LoVo (cell line): ENCODE measurements at regions not wholly inside any gene's neighbourhood (a gene's known extent, or its start where the extent isn't known, plus 50 kb on each side); places are given as distances from the start of the nearest gene placed in this dataset.
"Not testable (repeated sequence)": the region's sequence is repeated elsewhere in the genome, so short reads cannot be mapped to it uniquely, and the experiment has no call there.

Experiments used
- DNase-seq: peaks from one replicate; pipeline ENCODE4 v3.0.0-alpha.2; 2016; ENCODE audit warnings: low spot score

GRCh38 chr17:445839-446238 lies 93.2 kb upstream of the RPH3AL start, which contains the start of gene RFLNB:
Gene RFLNB (minus strand): TSS chr17:445939.
- not testable (repeated sequence) for DNase-seq

GRCh38 chr17:444879-445454 lies 92.4 kb upstream of the RPH3AL start:
- DNase-seq: no peak

DNA sequence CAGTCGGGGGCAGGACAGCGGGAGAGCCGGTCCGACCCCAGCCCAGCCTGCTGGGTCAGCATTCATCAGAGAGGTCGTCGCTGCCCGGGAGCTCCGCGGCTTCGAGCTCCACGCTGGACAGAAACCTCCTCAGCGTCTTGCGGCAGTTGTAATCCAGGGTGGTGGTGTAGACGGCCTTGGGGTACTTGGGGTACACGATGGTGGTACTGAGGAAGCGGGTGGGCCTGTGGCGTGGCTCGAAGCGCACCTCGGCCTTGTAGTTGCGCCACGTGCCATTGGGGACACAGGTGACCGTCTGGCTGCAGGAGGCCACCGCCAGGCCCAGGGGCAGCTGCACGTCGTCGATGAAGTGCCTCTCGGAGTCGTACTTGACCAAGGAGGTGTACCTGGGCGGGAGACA lies 90.5 kb upstream of the RPH3AL start:
- DNase-seq: no peak

DNA sequence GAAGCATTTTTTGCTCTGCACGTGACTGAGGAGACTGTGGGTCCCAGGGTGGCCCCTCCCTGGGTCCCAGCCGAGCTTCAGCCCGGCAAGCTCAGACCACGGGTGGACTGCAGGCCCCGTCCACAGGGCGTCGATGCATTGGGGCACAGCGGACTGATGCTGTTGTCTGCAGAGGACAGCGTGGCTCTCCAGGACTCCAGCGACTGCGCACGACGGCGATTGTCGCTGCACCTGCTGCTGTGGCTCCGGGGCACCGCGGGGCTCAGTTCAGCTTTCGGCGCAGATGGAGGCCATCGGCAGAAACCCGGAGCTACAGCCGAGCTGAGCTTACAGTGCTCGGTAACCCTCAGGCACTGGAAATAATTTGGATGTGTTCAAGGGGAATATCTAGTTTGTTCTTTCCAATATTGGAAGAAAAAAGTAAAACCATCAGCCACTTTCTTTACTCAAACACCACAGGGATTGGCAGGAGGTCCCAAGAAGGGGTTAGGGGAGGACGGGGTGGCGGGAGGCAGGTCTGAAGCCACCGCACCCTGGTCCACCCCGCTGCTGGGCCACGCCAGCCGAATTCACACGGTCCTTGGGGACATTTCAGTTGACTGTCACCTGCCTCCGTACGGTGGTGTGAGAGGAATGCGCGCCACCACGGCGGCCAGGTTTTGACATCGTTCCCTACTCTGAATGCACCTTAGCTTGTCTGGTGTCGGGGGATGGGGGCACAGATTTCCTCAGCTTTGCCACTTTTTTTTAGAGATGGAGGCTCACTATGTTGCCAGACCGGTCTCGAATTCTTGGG lies 88.7 kb upstream of the RPH3AL start:
- DNase-seq: no peak

GRCh38 chr17:438191-438590 lies 85.6 kb upstream of the RPH3AL start:
- no peak for DNase-seq

GRCh38 chr17:437545-437944 lies 84.9 kb upstream of the RPH3AL start:
- no peak for DNase-seq

DNA sequence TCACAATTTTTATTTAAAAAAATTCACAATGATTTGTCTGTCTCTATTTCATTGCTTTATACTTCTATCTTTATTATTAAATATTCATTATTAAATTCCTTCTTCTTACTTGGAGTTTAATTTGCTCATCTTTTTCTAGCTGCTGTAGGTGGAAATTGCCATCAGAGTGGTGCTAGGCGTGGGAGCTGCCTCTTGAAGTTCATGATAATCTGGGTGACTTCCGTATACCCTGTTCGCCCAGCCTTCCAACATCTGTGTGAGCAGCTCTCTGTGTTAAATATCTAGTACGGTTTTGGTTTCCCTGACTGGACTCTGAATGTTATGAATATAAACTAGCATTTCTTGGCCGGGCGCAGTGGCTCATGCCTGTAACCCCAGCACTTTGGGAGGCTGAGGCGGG lies 84.0 kb upstream of the RPH3AL start:
- no peak for DNase-seq

- DNase-seq: not testable (repeated sequence)
These were observed 79.9 kb upstream of the RPH3AL start for GRCh38 chr17:432471-432870.

GRCh38 chr17:431494-431893 lies 78.9 kb upstream of the RPH3AL start:
- DNase-seq: no peak

- DNase-seq: no peak
These were observed 77.0 kb upstream of the RPH3AL start for GRCh38 chr17:429589-429988.

- DNase-seq: no peak
These were observed 75.8 kb upstream of the RPH3AL start for GRCh38 chr17:428414-428813.

- no peak for DNase-seq
These were observed 75.3 kb upstream of the RPH3AL start for GRCh38 chr17:427891-428290.

GRCh38 chr17:427327-427726 lies 74.7 kb upstream of the RPH3AL start:
- DNase-seq: no peak

DNA sequence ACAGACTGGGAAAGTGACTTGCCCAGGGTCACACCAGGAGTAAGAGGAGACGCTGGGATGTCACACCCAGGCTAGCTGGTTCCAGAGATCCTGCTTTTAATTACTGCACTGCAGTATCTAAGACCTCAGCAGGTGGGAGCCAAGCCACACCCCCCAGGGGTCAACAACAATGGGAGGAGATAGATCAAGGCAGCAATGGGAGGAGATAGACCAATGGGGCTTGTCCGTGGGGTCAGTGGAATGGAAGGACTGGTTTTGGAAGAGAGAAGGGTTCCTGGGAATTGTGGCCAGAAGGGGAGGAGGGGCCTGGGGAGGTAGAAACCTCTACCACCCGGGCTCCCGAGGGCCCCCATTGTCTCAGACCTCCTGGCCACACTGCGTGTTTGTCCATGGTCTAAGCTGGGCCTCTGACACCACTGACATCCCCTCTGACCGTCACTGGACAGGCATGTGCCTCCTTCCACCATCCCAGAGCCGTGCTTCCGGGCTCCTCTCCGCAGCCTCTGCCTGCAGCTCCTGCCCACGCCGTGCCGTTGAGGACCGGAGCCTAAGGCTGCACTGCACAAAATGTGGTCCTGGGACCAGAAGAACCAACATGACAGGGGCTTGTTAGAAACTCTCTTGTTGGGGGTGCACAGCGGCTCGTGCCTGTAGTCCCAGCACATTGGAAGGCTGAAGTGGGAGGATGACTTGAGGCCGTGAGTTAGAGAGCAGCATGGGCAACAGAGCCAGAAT lies 69.8 kb upstream of the RPH3AL start:
- no peak for DNase-seq

GRCh38 chr17:420479-421175 lies 68.0 kb upstream of the RPH3AL start:
- no peak for DNase-seq

GRCh38 chr17:419073-419735 lies 66.6 kb upstream of the RPH3AL start:
- no peak for DNase-seq

GRCh38 chr17:418421-418751 lies 65.8 kb upstream of the RPH3AL start:
- no peak for DNase-seq

GRCh38 chr17:417691-418420 lies 65.2 kb upstream of the RPH3AL start:
- DNase-seq: no peak

DNA sequence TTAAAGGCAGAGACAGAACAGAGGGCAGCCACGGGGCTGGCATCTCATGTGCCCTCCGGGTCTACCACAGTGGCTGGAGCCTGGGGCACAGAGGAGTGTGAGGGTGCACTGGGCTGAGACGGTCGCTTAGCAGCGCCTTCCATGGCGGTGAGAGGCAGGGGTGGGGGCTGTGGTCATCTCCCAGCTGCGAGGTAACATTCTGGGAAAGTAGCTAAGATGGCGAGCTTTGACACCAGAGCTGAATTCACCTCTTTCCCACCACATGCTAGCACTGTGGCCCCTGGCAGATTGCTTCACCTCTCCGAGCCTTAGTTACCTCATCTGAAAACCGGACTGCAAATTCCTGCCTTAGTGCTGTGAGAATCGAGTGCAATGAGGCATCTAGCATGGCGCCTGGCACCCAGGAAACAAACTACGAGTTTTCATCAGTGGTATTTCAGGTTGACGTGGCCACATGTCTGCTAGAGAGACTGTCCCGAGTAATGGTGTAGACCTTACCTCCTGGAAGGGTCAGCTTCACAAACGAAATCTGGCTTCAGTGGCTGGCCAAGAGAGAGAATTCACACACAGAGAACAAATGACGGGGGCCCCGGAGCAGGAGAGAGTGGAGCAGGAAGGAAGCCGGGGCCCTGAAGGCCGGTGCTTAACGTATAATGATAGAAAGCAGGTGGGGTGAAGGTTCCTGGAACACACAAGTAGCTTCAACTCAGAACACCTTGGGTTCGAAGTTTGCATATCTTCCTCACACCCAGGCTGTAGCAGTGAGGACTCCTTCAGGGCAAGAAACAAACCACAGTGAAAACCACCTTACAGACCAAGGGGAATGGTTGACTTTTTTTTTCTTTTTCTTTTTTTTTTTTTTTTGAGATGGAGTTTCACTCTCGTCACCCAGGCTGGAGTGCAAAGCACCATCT lies 63.9 kb upstream of the RPH3AL start:
- no peak for DNase-seq

- no peak for DNase-seq
These were observed 61.2 kb upstream of the RPH3AL start for GRCh38 chr17:413706-414380.
